ELR (cell line): ENCODE measurements at regions not wholly inside any gene's neighbourhood (a gene's known extent, or its start where the extent isn't known, plus 50 kb on each side); places are given as distances from the start of the nearest gene placed in this dataset.

ENCODE experiments used
- DNase-seq: peaks from one replicate; pipeline ENCODE4 v3.0.0-alpha.2; 2015; ENCODE audit warnings: low read depth

DNA sequence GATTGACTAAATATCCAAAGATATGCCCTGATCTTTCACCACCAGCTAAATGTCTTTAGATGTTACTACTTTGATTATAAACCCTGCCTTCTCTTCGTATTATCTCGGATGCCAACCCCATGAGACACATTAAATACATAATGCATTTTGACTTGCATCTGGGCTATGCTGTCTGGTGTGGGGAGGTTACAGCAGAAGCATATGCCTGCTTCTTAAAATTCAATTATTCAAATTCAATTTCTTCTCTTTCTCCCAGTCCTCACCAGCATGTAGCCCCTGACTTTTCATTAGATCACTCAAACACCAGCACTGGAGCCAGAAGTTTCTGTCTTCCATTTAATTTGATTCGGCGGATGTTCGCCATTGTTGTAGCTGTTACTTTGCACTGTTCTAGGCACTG, 360.7 kb upstream of the CAMK1G start:
- DNase-seq: no peak

- DNase-seq: no peak
Measured at GRCh38 chr1:209223791-209224190, 359.7 kb upstream of the CAMK1G start.

DNA sequence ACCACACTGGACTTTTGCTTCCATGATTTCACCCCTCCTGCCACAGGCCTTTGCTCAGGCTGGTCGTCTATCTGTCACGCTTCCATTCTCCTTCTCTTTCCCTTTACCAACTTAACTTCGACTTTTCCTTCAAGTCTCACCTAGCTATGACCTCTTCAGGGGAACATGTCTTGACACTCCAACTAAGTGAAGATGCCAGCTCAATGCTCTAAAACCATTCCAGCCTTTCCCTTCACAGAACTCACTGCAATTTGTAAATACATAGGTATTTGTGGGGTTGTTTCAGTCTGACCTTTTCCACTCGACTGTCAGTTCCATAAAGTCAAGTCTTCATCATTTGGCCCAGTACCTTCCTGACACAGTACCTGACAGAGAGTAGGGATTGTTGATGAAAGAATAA, 358.6 kb upstream of the CAMK1G start:
- DNase-seq: no peak

- DNase-seq: no peak
Measured at GRCh38 chr1:209227171-209227570, 356.3 kb upstream of the CAMK1G start.

GRCh38 chr1:209227941-209228340, 355.6 kb upstream of the CAMK1G start:
- DNase-seq: no peak

- no peak for DNase-seq
Measured at GRCh38 chr1:209229494-209230061, 353.9 kb upstream of the CAMK1G start.

DNA sequence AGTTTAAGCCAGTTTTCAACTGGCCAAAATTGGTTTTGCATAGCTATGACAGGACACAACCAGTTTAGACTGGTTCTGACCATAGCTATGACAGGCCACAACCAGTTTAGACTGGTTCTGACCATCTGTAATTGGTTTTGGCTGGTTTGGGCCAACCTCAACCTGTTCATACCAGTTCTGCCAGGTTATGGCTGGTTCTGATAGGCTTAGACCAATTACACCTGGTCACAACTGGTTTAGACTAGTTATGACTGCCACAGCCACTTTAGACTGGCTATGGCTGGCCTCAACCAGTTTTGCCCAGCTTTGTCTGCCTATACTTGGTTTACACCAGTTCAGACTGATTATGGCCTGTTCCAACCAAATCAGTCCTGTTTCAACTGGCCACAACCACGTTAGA, 353.2 kb upstream of the CAMK1G start:
- DNase-seq: no peak

DNA sequence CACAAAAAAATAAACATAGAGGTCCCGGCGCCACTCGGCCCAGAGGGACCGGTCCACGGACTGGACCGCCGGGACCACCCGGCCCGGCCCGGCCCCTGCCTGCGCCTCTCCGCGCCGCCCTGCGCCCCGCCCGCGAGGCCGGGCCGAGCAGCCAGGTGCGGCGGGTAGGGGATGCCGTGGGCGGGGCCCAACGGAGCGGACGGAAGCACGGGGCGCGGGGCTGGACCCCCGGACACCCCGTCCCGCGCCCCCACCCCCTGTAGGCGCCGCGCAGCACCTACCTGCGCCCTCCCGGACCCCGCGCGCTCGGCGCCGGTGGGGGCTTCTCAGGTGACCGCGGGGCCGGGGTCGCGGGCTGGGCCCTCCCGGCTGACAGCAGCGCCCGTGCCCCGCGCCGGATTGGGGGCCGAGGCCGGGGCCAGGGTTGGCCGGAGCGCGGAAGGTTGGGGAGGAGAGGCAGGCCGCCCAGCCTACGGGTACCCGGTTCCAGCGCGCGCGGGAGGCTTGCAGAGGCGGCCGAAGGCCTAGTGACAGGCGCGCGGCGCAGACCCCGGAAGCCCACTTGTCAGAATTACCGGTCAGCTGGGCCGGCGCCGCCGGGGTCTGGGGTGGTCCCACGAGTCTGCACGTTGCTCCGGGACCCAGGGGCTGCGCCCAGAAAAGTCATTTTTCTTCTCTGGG, 351.9 kb upstream of the CAMK1G start:
- DNase-seq: no peak

- DNase-seq: no peak
Measured at GRCh38 chr1:209232197-209232596, 351.3 kb upstream of the CAMK1G start.

- DNase-seq: no peak
Measured at GRCh38 chr1:209232759-209233158, 350.8 kb upstream of the CAMK1G start.

DNA sequence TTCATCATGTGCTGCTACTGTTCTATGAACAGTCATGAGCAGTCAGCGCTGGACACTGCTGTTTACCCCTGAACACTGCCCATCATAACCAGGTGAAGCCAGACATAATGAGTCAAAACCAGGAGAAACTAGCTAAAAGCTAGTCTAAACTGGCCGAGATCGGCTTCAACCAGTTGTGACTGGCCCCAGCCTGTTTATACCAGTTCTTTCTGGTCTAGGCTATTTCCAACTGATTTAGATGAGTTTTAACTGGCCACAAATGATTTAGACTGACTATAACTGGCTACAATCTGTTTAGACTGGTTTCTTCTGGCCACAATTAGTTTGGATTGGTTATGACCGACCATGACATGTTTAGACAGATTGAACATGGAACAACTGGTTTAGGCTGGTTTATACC, 348.3 kb upstream of the CAMK1G start:
- no peak for DNase-seq

DNA sequence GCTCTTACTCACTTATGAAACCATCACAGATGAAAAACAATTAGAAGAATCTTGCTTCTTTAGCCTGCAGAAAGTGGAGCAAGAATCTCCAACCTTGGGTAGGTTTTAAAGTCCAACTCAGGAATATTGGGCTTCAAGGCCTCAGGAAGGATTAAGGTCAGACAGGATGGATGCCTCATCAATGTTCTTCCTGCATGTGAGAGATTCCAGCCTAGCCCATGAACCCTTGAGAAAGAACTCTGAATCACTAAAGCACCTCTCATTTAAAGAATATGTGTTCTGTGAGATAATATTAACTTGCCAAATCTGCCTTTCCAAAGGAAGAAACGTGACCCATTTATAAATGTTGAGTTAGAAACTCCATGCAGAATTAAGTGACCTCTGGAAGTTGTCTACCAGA, 345.2 kb upstream of the CAMK1G start:
- DNase-seq: peak; percentile 52

- no peak for DNase-seq
Measured at GRCh38 chr1:209240351-209240750, 343.2 kb upstream of the CAMK1G start.

DNA sequence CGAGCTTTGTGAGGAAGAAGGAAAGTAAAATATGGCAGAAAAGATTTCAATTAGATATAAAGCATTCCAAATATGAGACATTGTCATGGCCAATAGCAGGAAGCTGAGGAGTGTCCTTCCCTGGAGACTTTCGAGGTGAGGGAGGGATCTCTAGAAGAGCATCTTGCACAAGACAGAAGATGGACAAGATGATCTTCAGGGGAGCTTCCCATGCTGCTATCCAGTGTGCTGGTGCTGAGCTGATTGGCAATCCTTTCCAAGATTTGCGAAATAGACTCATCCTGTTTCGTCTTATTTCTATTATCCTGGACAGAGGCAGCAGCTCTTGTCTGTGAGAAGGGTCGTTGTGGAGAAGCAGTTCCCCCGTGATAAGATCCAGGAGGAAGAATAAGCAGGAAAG, 342.0 kb upstream of the CAMK1G start:
- DNase-seq: peak; percentile 10

- peak; percentile 71 for DNase-seq
Measured at GRCh38 chr1:209248649-209249279, 334.8 kb upstream of the CAMK1G start.

DNA sequence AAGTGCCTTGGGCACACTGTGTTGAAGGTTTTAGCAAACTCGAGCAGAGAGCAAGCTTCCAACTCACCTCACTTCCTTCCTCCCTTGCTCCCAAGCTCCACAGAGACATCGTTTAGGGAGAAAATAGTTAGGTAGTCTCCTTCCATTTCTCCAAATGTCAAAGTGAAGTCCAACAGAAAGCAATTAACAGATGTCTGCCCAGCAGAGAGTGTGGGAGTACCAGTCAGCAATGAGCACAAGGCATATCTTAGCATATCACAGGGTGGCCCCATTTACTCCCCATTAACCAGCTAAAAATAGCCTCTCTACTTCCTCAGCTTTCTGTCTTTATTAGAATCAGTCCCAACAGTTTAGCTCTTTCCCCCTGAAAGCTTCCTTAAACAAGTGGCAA, 334.2 kb upstream of the CAMK1G start:
- no peak for DNase-seq

DNA sequence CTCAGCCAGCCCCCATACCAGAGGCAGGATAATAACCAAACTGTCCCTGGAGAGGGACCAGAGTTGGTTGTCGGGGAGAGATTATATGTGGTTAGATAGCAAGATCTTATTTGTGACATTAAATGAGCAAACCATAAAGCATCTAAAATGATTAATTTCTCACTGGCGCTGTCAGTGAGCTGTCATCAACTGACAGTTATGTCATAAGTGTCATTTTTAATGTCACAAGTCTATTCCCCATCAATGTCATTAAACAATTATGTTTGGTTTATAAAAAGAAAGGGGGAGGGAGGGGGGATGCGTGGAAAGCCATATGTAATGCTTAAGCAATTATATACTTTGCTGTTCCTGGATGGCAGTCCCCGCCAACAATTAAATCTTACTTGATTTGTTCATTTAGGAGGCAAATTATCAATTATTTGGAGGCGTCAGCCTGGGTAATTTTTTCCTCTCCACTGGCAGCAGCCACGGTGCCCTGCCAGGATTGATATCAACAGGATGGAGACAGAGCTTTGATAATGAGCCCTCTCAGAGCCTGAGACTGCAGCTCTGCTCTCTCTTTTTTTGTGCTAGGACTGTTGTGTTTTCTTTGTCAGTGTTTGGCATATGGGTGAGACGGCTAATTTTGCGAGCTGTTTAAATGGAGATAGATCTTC, 333.6 kb upstream of the CAMK1G start:
- DNase-seq: no peak

DNA sequence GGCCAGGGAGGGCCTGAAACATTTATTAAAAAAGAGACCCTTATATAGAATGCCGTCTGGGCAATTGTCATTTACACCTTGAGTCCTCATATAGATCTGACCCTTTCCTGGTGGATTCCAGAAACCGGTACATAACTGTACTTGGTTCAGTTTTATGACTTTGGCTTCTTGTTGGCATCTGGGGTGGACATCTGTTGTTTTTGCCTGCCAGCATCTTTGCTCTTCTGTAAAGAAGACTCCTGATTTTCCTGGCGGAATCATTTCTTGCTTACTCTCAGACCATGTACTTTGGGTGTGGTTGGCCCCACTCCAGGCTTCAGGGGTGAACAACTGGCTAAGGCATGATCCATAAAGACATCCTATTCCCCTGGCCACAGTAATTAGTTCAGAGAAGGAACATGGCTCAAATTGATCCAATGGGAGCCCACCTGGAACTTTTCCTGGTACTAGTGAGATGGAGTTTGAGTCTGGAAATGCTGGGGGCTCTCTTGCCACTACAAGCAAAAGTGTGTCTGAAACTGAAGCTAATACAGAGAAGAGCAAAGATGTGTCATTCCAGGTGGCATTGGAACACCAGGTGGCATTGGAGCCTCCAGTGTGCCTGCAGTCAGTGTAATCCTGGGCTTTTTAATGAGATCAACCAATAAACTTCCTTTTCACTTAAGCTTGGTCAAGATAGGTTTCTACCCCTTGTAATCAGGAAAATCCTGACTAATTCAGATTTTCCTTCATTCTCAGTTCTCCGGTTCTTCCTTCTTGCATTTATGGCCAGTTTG, 332.5 kb upstream of the CAMK1G start:
- DNase-seq: no peak

GRCh38 chr1:209256766-209257350, 326.7 kb upstream of the CAMK1G start:
- no peak for DNase-seq

GRCh38 chr1:209257454-209257853, 326.1 kb upstream of the CAMK1G start:
- no peak for DNase-seq

GRCh38 chr1:209260136-209260535, 323.4 kb upstream of the CAMK1G start:
- no peak for DNase-seq

DNA sequence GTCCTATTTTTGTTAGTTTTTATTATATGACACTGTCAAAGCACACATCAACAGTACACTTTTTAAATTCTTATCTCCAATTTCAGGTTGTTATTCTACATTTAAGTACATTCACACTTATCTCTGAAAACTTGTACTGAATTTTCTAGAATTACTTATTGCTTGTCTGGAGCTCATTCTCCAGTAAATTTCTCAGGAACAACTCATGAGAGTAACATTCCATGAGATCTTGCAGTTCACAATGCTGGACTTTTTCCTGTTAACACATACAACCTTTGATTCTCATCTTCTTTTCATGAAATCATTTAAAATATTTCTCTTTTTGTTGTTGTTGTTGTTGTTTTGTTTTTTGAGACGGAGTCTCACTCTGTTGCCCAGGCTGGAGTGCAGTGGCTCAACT, 320.9 kb upstream of the CAMK1G start:
- DNase-seq: no peak
